HG03469 (cell line): ENCODE measurements at regions not wholly inside any gene's neighbourhood (a gene's known extent, or its start where the extent isn't known, plus 50 kb on each side); places are given as distances from the start of the nearest gene placed in this dataset.

Source experiments
- ATAC-seq: cut with Tn5 transposase; IDR thresholded peaks from one replicate; pipeline ENCODE4 v1.9.1; 2021; ENCODE audit warnings: mild to moderate bottlenecking, moderate library complexity, moderate number of reproducible peaks; ENCODE audit not compliant: unreplicated experiment

- ATAC-seq, result no peak
Measured at GRCh38 chr12:66903782-66904396, 225.0 kb upstream of the GRIP1 start.

GRCh38 chr12:66905201-66905600 lies 226.3 kb upstream of the GRIP1 start:
- ATAC-seq, result no peak

- no peak for ATAC-seq
Measured at GRCh38 chr12:66910366-66910974, 231.6 kb upstream of the GRIP1 start.

- no peak for ATAC-seq
Measured at GRCh38 chr12:66915306-66915904, 236.5 kb upstream of the GRIP1 start.

- no peak for ATAC-seq
Measured at GRCh38 chr12:66916189-66916588, 237.3 kb upstream of the GRIP1 start.

- no peak for ATAC-seq
Measured at GRCh38 chr12:66919466-66919865, 240.6 kb upstream of the GRIP1 start.

GRCh38 chr12:66920205-66920604 lies 241.3 kb upstream of the GRIP1 start:
- ATAC-seq, result no peak

GRCh38 chr12:66921151-66921550 lies 242.3 kb upstream of the GRIP1 start:
- no peak for ATAC-seq

- ATAC-seq, result no peak
Measured at GRCh38 chr12:66925083-66925482, 246.2 kb upstream of the GRIP1 start.

- no peak for ATAC-seq
Measured at GRCh38 chr12:66929121-66929520, 250.2 kb upstream of the GRIP1 start.

GRCh38 chr12:66931091-66931490 lies 252.2 kb upstream of the GRIP1 start:
- ATAC-seq, result no peak

- ATAC-seq, result no peak
Measured at GRCh38 chr12:66932126-66932525, 253.2 kb upstream of the GRIP1 start.

GRCh38 chr12:66934302-66935062 lies 255.6 kb upstream of the GRIP1 start:
- ATAC-seq, result no peak

- ATAC-seq, result no peak
Measured at GRCh38 chr12:66941150-66941549, 262.3 kb upstream of the GRIP1 start.

- no peak for ATAC-seq
Measured at GRCh38 chr12:66942741-66943465, 264.0 kb upstream of the GRIP1 start.

GRCh38 chr12:66944365-66944764 lies 265.5 kb upstream of the GRIP1 start:
- ATAC-seq, result no peak

GRCh38 chr12:66945189-66945817 lies 266.4 kb upstream of the GRIP1 start:
- no peak for ATAC-seq

- no peak for ATAC-seq
Measured at GRCh38 chr12:66947119-66947518, 268.2 kb upstream of the GRIP1 start.

GRCh38 chr12:66952668-66953067 lies 273.8 kb upstream of the GRIP1 start:
- no peak for ATAC-seq

- no peak for ATAC-seq
Measured at GRCh38 chr12:66956300-66956699, 277.4 kb upstream of the GRIP1 start.

- no peak for ATAC-seq
Measured at GRCh38 chr12:66959276-66959675, 280.4 kb upstream of the GRIP1 start.
